ENCODE measurements at regions not wholly inside any gene's neighbourhood (a gene's known extent, or its start where the extent isn't known, plus 50 kb on each side); places are given as distances from the start of the nearest gene placed in this dataset.

DNA sequence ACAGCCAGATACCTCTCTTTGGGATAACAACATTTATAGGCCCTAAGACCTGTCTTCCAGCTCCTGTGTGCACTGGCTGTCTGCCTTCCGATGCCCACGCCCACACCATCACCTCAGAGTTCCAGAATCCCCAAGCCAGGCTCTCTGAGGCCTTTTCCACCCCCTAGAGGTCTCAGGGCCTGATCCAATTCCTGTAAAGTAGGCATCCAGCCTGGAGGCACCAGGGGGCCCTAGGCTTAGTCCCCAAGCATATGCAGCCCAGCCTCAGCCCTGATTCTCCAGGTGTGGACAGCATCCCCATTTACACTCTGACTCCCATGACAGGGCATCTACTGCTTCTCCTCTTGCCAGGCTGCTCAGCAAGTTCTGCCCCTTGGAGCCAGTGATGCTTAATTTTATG is 72.7 kb upstream of the CORO2B start:
- H3K9me3 ChIP-seq, result no peaks in the 10 kb centered on the region
- H3K27me3 ChIP-seq, result no peaks in the 10 kb centered on the region
- no peak for TF ChIP-seq POLR2A (IDR thresholded peaks at IDR 0.05)
- TF ChIP-seq, protein P1, sequence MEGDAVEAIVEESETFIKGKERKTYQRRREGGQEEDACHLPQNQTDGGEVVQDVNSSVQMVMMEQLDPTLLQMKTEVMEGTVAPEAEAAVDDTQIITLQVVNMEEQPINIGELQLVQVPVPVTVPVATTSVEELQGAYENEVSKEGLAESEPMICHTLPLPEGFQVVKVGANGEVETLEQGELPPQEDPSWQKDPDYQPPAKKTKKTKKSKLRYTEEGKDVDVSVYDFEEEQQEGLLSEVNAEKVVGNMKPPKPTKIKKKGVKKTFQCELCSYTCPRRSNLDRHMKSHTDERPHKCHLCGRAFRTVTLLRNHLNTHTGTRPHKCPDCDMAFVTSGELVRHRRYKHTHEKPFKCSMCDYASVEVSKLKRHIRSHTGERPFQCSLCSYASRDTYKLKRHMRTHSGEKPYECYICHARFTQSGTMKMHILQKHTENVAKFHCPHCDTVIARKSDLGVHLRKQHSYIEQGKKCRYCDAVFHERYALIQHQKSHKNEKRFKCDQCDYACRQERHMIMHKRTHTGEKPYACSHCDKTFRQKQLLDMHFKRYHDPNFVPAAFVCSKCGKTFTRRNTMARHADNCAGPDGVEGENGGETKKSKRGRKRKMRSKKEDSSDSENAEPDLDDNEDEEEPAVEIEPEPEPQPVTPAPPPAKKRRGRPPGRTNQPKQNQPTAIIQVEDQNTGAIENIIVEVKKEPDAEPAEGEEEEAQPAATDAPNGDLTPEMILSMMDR (IDR thresholded peaks at IDR 0.05), result no peak
- WGBS (ENCODE audit: insufficient coverage, low coverage, low lambda C conversion rate, missing lambda C conversion rate), result 80% methylated on average over 1 of the region's 2 CpGs
- no peak for ATAC-seq
- H3K4me1 ChIP-seq, result no peaks in the 10 kb centered on the region
- H3K4me3 ChIP-seq, result no peak overlapping the region
- no peak overlapping the region for H3K27ac ChIP-seq
- no peaks in the 10 kb centered on the region for H3K36me3 ChIP-seq
- DNase-seq, result no peak
- intact Hi-C loops (cut with DNase I), result no loop called here

DNA sequence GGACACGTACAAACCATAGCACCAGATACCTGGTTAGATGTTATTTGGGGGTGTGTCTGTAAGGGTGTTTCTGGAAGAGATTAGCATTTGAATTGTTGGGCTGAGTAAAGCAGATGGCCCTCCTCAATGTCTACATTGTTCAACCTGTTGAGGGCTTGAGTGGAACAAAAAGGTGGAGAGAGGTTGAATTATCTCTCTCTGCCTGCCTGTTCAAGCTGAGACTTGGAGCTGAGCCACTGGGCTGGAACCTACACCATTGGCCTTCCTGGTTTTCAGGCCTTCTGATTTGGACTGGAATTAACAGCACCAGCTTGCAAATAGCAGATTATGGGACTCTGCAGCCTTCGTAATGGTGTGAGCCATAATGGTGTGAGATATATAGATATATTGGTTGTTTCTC is 71.3 kb upstream of the CORO2B start:
- no peaks in the 10 kb centered on the region for H3K36me3 ChIP-seq
- intact Hi-C loops (cut with DNase I), result no loop called here
- WGBS (ENCODE audit: insufficient coverage, low coverage, low lambda C conversion rate, missing lambda C conversion rate), result 100% methylated on average over 1 of the region's 2 CpGs
- ATAC-seq, result no peak
- no peaks in the 10 kb centered on the region for H3K27me3 ChIP-seq
- DNase-seq, result no peak
- no peak for TF ChIP-seq POLR2A (IDR thresholded peaks at IDR 0.05)
- TF ChIP-seq, protein P1 (IDR thresholded peaks at IDR 0.05), result no peak
- H3K4me3 ChIP-seq, result no peak overlapping the region
- H3K4me1 ChIP-seq, result no peaks in the 10 kb centered on the region
- no peaks in the 10 kb centered on the region for H3K9me3 ChIP-seq
- no peak overlapping the region for H3K27ac ChIP-seq

DNA sequence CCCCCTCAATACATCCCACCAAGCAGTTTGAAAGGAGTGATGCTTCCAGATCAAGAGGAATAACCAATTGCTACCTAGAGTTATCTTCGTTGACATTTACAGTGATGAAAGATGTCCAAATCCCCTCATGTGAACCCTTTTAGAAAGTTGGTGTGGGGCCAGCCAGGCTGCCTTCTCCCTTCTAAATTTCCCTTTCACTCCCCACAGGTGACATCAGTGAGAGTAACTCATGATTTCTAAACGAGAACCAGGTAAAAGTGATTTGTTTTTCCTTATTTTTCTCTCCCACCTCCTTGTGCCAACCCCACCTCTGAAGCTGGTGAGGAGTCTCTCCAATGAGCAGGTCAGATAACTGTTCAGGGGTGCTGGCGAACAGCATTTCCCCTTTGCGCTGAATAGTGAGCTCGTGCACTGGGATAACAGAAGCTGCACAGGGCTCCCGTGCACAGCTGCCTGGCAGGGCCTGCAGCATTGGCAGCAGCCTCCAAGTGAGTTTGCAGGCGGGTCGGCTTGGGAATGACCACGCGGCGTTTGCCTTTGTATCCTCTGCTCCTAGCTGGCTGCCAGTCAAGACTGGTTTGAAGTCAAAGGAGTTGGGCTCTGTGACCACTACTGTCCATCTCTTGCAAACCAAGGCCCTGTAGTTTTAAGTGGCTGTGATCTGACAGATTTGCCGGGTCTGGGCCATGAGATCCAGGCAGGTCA is 70.2 kb upstream of the CORO2B start:
- intact Hi-C loops (cut with DNase I), result no loop called here
- 50% methylated on average over 1 of the region's 12 CpGs for WGBS (ENCODE audit: insufficient coverage, low coverage, low lambda C conversion rate, missing lambda C conversion rate)

DNA sequence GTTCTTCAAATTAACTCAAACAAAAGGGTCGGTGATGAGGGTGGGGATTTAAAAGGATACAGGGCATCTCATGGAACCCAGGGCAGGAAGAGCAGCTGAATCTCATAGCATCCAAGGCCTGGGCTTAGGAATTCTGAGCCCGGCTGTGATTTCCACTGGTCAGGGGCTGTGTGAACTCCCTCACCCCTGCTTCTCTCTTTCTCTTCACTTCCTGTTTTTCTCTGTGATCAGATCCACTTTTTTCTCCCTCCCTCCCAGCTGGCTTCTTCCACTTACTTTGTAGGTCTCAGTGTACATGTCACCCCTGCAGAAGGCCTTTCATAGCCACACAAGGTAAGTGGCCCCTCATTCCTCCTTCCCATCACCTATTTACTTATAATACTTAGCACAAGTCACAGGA is 68.2 kb upstream of the CORO2B start:
- 42% methylated on average over 2 of the region's 2 CpGs for WGBS (ENCODE audit: insufficient coverage, low coverage, low lambda C conversion rate, missing lambda C conversion rate)
- intact Hi-C loops (cut with DNase I), result no loop called here

More for the DNA sequence above, 70.2 kb upstream of the CORO2B start:
- DNase-seq (no peak), ATAC-seq (no peak)
- Histone ChIP-seq H3K4me1 (no peaks in the 10 kb centered on the region), H3K36me3 (no peaks in the 10 kb centered on the region), H3K27me3 (no peaks in the 10 kb centered on the region), H3K27ac (no peak overlapping the region), H3K9me3 (no peaks in the 10 kb centered on the region), H3K4me3 (no peak overlapping the region)
- TF ChIP-seq, protein P1 (IDR thresholded peaks at IDR 0.05), result no peak
- TF ChIP-seq POLR2A (IDR thresholded peaks at IDR 0.05), result no peak

More for the DNA sequence above, 68.2 kb upstream of the CORO2B start:
- Histone ChIP-seq H3K27ac (no peak overlapping the region), H3K36me3 (no peaks in the 10 kb centered on the region), H3K4me1 (no peaks in the 10 kb centered on the region), H3K27me3 (no peaks in the 10 kb centered on the region), H3K4me3 (no peak overlapping the region), H3K9me3 (no peaks in the 10 kb centered on the region)
- DNase-seq (no peak), ATAC-seq (no peak)
- TF ChIP-seq, protein P1 (IDR thresholded peaks at IDR 0.05), result no peak
- no peak for TF ChIP-seq POLR2A (IDR thresholded peaks at IDR 0.05)
